Keratinocyte (primary cell): ENCODE measurements at regions not wholly inside any gene's neighbourhood (a gene's known extent, or its start where the extent isn't known, plus 50 kb on each side); places are given as distances from the start of the nearest gene placed in this dataset.

Source experiments
- DNase-seq: peaks from one replicate; pipeline ENCODE4 v3.0.0-alpha.2; 2011; ENCODE audit warnings: low read depth, missing footprints, low spot score
- FAIRE-seq: peaks from 2 replicates; lab custom pipeline; 2011; peaks lifted over from hg19 to GRCh38; lab: Jason Lieb, UNC
- H2AFZ ChIP-seq: 2 replicates; pipeline ENCODE4 v1.6.0; 2012; ENCODE audit warnings: low read length, control low read depth, inconsistent platforms; ENCODE audit not compliant: control insufficient read depth
- H3K27ac ChIP-seq: 2 replicates; pipeline ENCODE4 v1.5.1; 2011; ENCODE audit warnings: low read length; ENCODE audit not compliant: control insufficient read depth, insufficient read depth
- H3K27me3 ChIP-seq: 3 replicates; pipeline ENCODE4 v1.6.0; 2011; ENCODE audit warnings: low read length; ENCODE audit not compliant: control insufficient read depth, insufficient read depth; ENCODE audit errors: extremely low read depth
- H3K36me3 ChIP-seq, 2 experiments: 2 replicates in 1 of 2; 3 replicates in 1 of 2; pipeline ENCODE4 v1.5.1; 2011; ENCODE audit warnings: low read length in 2 of 2, mild to moderate bottlenecking in 1 of 2; ENCODE audit not compliant: control insufficient read depth in 2 of 2, insufficient read depth in 2 of 2; ENCODE audit errors: extremely low read depth in 1 of 2
- H3K4me1 ChIP-seq: 3 replicates; pipeline ENCODE4 v1.5.1; 2011; ENCODE audit warnings: low read length; ENCODE audit not compliant: control insufficient read depth, insufficient read depth; ENCODE audit errors: extremely low read depth
- H3K4me2 ChIP-seq: 3 replicates; pipeline ENCODE4 v1.6.0; 2011; ENCODE audit warnings: low read depth, low read length; ENCODE audit not compliant: control insufficient read depth, insufficient read depth; ENCODE audit errors: extremely low read depth
- H3K4me3 ChIP-seq, 3 experiments: fragments of 200-600 bp in 1 of 3; sonication (generic) in 1 of 3; 2 replicates in 2 of 3; 3 replicates in 1 of 3; pipeline ENCODE4 v1.5.1; 2011 to 2016; ENCODE audit warnings: low read length in 3 of 3, mild to moderate bottlenecking in 3 of 3, control low read depth in 2 of 3, inconsistent platforms in 1 of 3, low read depth in 1 of 3, mixed read lengths in 1 of 3, mixed run types in 1 of 3, moderate library complexity in 1 of 3; ENCODE audit not compliant: control insufficient read depth in 2 of 3, insufficient read depth in 2 of 3; ENCODE audit errors: extremely low read depth in 1 of 3
- H3K79me2 ChIP-seq: 2 replicates; pipeline ENCODE4 v1.6.0; 2012; ENCODE audit warnings: low read length; ENCODE audit not compliant: control insufficient read depth, insufficient read depth
- H3K9ac ChIP-seq: 3 replicates; pipeline ENCODE4 v1.6.0; 2011; ENCODE audit warnings: low read length; ENCODE audit not compliant: control insufficient read depth, insufficient read depth; ENCODE audit errors: extremely low read depth
- H3K9me1 ChIP-seq: 3 replicates; pipeline ENCODE4 v1.6.0; 2011; ENCODE audit warnings: low read length; ENCODE audit not compliant: control insufficient read depth, insufficient read depth; ENCODE audit errors: extremely low read depth
- H3K9me3 ChIP-seq: 2 replicates; pipeline ENCODE4 v1.5.1; 2012; ENCODE audit warnings: low read depth, low read length; ENCODE audit not compliant: control insufficient read depth
- H4K20me1 ChIP-seq: 3 replicates; pipeline ENCODE4 v1.6.0; 2011; ENCODE audit warnings: low read length; ENCODE audit not compliant: control insufficient read depth, insufficient read depth; ENCODE audit errors: extremely low read depth
- CTCF ChIP-seq, 3 experiments: IDR thresholded peaks in 1 of 3; conservative IDR thresholded peaks in 1 of 3; optimal IDR thresholded peaks in 1 of 3; 2 replicates in 2 of 3; 3 replicates in 1 of 3; pipeline versions ENCODE3 to v1.5.1; 2011; ENCODE audit warnings: low read length in 3 of 3, mild to moderate bottlenecking in 3 of 3, moderate library complexity in 2 of 3, control low read depth in 1 of 3, inconsistent platforms in 1 of 3; ENCODE audit not compliant: insufficient read depth in 2 of 3; ENCODE audit errors: extremely low read depth in 1 of 3
- EZH2 ChIP-seq: IDR thresholded peaks from one replicate; pipeline ENCODE4 v1.6.1; 2012; ENCODE audit warnings: inconsistent platforms, mild to moderate bottlenecking, low read length, moderate library complexity
- dilution Hi-C: fragments of 300-500 bp; cut with MboI; formaldehyde crosslinking; loops from one replicate; pipeline ENCODE4 v1.7.0; 2020; ENCODE audit warnings: low sequenced_read_pairs; ENCODE audit not compliant: extremely low pct_ligation_motif_present

GRCh38 chr13:106986033-106986484 is 418.1 kb upstream of the ARGLU1 start:
- Histone ChIP-seq H3K9me3 (no peaks in the 10 kb centered on the region), H3K4me2 (peak overlapping the region; percentile 51), H4K20me1 (no peaks in the 10 kb centered on the region), H3K4me3 (no peak overlapping the region), H3K79me2 (no peaks in the 10 kb centered on the region), H3K9me1 (no peaks in the 10 kb centered on the region), H2AFZ (peak overlapping the region; percentile 18), H3K36me3 (no peaks in the 10 kb centered on the region), H3K27me3 (no peaks in the 10 kb centered on the region), H3K9ac (no peak overlapping the region), H3K27ac (no peak overlapping the region), H3K4me1 (peaks cover 5% of the 10 kb centered on the region)
- no peak for TF ChIP-seq CTCF (optimal IDR thresholded peaks at IDR 0.05 in 1 of 3, IDR thresholded peaks at IDR 0.05 in 1 of 3, conservative IDR thresholded peaks at IDR 0.05 in 1 of 3; ENCODE audit: extremely low read depth in 1 of 3, insufficient read depth in 2 of 3, low read length in 3 of 3)
- no peak for TF ChIP-seq EZH2
- dilution Hi-C loops = no loop called here
- no peak for FAIRE-seq
- DNase-seq = no peak

DNA sequence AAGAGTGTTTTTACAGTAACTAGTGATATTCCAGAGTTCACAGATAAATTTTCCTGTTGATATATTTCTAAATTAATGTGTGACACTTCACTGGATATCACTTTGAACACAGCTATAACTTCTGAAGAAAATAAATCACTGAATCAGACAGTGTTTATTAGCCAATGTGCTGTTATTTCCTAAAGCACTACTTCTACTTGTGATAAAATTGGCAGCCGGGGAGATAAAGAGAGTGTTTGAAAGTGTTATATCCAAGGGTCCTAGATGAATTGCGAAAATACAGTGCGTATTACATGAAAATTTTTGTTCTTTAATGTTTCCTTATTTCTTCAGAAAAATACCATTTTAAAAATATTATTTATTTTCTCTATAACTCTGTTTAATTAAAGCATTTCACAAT is 417.5 kb upstream of the ARGLU1 start:
- Histone ChIP-seq H3K27me3 (no peaks in the 10 kb centered on the region), H3K4me1 (peaks cover 5% of the 10 kb centered on the region), H2AFZ (no peak overlapping the region), H3K36me3 (no peaks in the 10 kb centered on the region), H3K79me2 (no peaks in the 10 kb centered on the region), H3K9ac (no peak overlapping the region), H3K4me3 (no peak overlapping the region), H3K9me1 (no peaks in the 10 kb centered on the region), H3K4me2 (no peak overlapping the region), H3K9me3 (no peaks in the 10 kb centered on the region), H4K20me1 (no peaks in the 10 kb centered on the region), H3K27ac (no peak overlapping the region)
- TF ChIP-seq CTCF (optimal IDR thresholded peaks at IDR 0.05 in 1 of 3, IDR thresholded peaks at IDR 0.05 in 1 of 3, conservative IDR thresholded peaks at IDR 0.05 in 1 of 3; ENCODE audit: extremely low read depth in 1 of 3, insufficient read depth in 2 of 3, low read length in 3 of 3) (no peak), EZH2 (no peak)
- FAIRE-seq = no peak
- dilution Hi-C loops = no loop called here
- DNase-seq = no peak
